ENCODE measurements at regions not wholly inside any gene's neighbourhood (a gene's known extent, or its start where the extent isn't known, plus 50 kb on each side); places are given as distances from the start of the nearest gene placed in this dataset.

- in situ Hi-C loops (cut with HindIII; ENCODE audit: extremely low pct_ligation_motif_present, low pct_unique_long_range_greater_than_20kb) = no loop called here
- FAIRE-seq = no peak
These were observed 498.6 kb downstream of the EBF1 start for GRCh38 chr5:158601118-158601517.

More at GRCh38 chr5:158601118-158601517, 498.6 kb downstream of the EBF1 start:
- BruUV-seq (replicated peaks) = no TSS peak
- H3K4me3 ChIP-seq (replicated peaks in 1 of 3; ENCODE audit: insufficient read depth in 1 of 3, low read depth in 2 of 3, low read length in 3 of 3) = no peak overlapping the region
- CTCF ChIA-PET (ENCODE audit: low intra/inter-chr PET ratio, low total read pairs) = no interaction called here
- H3K4me1 ChIP-seq (ENCODE audit: insufficient read depth, low read length) = no peaks in the 10 kb centered on the region
- TF ChIP-seq ZNF549 (CRISPR knock-in tag; IDR thresholded peaks at IDR 0.05) = no peak
- no peak for TF ChIP-seq EZH2 (conservative IDR thresholded peaks at IDR 0.05; ENCODE audit: low read depth, low read length)
- no peak for TF ChIP-seq ZNF10 (CRISPR knock-in tag; IDR thresholded peaks at IDR 0.05; ENCODE audit: borderline replicate concordance, low read depth)
- no peak for TF ChIP-seq CENPBD1 (CRISPR knock-in tag; IDR thresholded peaks at IDR 0.05; ENCODE audit: borderline replicate concordance, low read depth)
- no peak for TF ChIP-seq CREB3 (CRISPR knock-in tag; IDR thresholded peaks at IDR 0.05)
- TF ChIP-seq GRHL1 (CRISPR knock-in tag; conservative IDR thresholded peaks at IDR 0.05) = no peak
- TF ChIP-seq ZNF792 (CRISPR knock-in tag; IDR thresholded peaks at IDR 0.05) = no peak
- TF ChIP-seq POGZ (CRISPR knock-in tag; IDR thresholded peaks at IDR 0.05) = no peak
- no peak for TF ChIP-seq ZBTB3 (CRISPR knock-in tag; IDR thresholded peaks at IDR 0.05; ENCODE audit: borderline replicate concordance, low read depth)
- no peak for TF ChIP-seq ATF4 (CRISPR knock-in tag; IDR thresholded peaks at IDR 0.05)
- no peak for TF ChIP-seq ZNF563 (CRISPR knock-in tag; IDR thresholded peaks at IDR 0.05)
- no peak for TF ChIP-seq ZNF572 (CRISPR knock-in tag; IDR thresholded peaks at IDR 0.05)
- no peak for TF ChIP-seq ZNF20 (CRISPR knock-in tag; IDR thresholded peaks at IDR 0.05)
- no peak for TF ChIP-seq PITX1 (CRISPR knock-in tag; IDR thresholded peaks at IDR 0.05)
- no peak for TF ChIP-seq ATF7-NPFF (CRISPR knock-in tag; IDR thresholded peaks at IDR 0.05; ENCODE audit: low read depth)
- no peak for TF ChIP-seq SMAD3 (CRISPR knock-in tag; IDR thresholded peaks at IDR 0.05)
- H3K36me3 ChIP-seq (replicated peaks in 1 of 2; ENCODE audit: control insufficient read depth in 1 of 2, insufficient read depth in 2 of 2, low read length in 2 of 2) = no peaks in the 10 kb centered on the region
- no peaks in the 10 kb centered on the region for H4K20me1 ChIP-seq (ENCODE audit: insufficient read depth, low read length)
- no peak overlapping the region for H3K9ac ChIP-seq (ENCODE audit: insufficient read depth, low read depth, low read length)
- intact Hi-C loops (cut with micrococcal nuclease; ENCODE audit: unreplicated experiment) = no loop called here
- no peaks in the 10 kb centered on the region for H3K27me3 ChIP-seq (ENCODE audit: control insufficient read depth in 1 of 2, insufficient read depth in 2 of 2, low read length in 2 of 2)
- DNase-seq (ENCODE audit: low spot score) (no peak), ATAC-seq (no peak)
- no peak overlapping the region for H3K4me2 ChIP-seq (ENCODE audit: low read depth, low read length)
- H3K27ac ChIP-seq (ENCODE audit: extremely low read length, insufficient read depth, low read length) = no peak overlapping the region
- no peak overlapping the region for H2AFZ ChIP-seq (ENCODE audit: low read length)
- POLR2A ChIA-PET = no interaction called here
- H3K9me3 ChIP-seq (ENCODE audit: low read length) = peaks cover 6% of the 10 kb centered on the region
- H3K79me2 ChIP-seq (ENCODE audit: insufficient read depth, low read length) = no peaks in the 10 kb centered on the region
- WGBS (ENCODE audit: low lambda C conversion rate) = 0% methylated on average over 3 of the region's 3 CpGs
